WTC11 (cell line): ENCODE measurements at regions not wholly inside any gene's neighbourhood (a gene's known extent, or its start where the extent isn't known, plus 50 kb on each side); places are given as distances from the start of the nearest gene placed in this dataset.

Experiments used
- JUN ChIP-seq: sonication (generic); formaldehyde crosslinking; IDR thresholded peaks from 2 replicates; pipeline ENCODE4 v1.8.0; 2023; ENCODE audit warnings: mild to moderate bottlenecking, missing genetic modification reagents
- NFATC4 ChIP-seq: fragments of 250-450 bp; sonication (Bioruptor Pico); IDR thresholded peaks from 2 replicates; pipeline ENCODE4 v1.9.0; 2021; ENCODE audit warnings: mild to moderate bottlenecking
- NR1H2 ChIP-seq: sonication (generic); formaldehyde crosslinking; IDR thresholded peaks from 2 replicates; pipeline ENCODE4 v1.9.0; 2021; ENCODE audit warnings: mild to moderate bottlenecking, moderate library complexity, missing genetic modification reagents
- NR3C1 ChIP-seq: sonication (generic); formaldehyde crosslinking; conservative IDR thresholded peaks from 2 replicates; pipeline ENCODE4 v1.8.1; 2023; ENCODE audit warnings: low read depth, mild to moderate bottlenecking, missing genetic modification reagents
- SMAD4 ChIP-seq: sonication (generic); formaldehyde crosslinking; IDR thresholded peaks from 2 replicates; pipeline ENCODE4 v1.8.0; 2022; ENCODE audit warnings: mild to moderate bottlenecking, missing genetic modification reagents
- SP1 ChIP-seq: sonication (generic); formaldehyde crosslinking; conservative IDR thresholded peaks from 2 replicates; pipeline ENCODE4 v1.8.1; 2022; ENCODE audit warnings: missing genetic modification reagents
- ZBTB43 ChIP-seq: sonication (generic); formaldehyde crosslinking; IDR thresholded peaks from 2 replicates; pipeline ENCODE4 v1.8.1; 2023; ENCODE audit warnings: mild to moderate bottlenecking, missing genetic modification reagents
- ZNF263 ChIP-seq: sonication (generic); formaldehyde crosslinking; IDR thresholded peaks from 2 replicates; pipeline ENCODE4 v1.8.1; 2022; ENCODE audit warnings: low read depth, mild to moderate bottlenecking, moderate library complexity, missing genetic modification reagents
- TF ChIP-seq, protein P1 (sequence below): sonication (generic); formaldehyde crosslinking; IDR thresholded peaks from 2 replicates; pipeline ENCODE4 v1.8.1; 2022; ENCODE audit warnings: low read depth, missing genetic modification reagents, borderline replicate concordance
- TF ChIP-seq, protein P2 (sequence below): fragments of 200-600 bp; IDR thresholded peaks from 2 replicates; pipeline ENCODE4 v1.8.0; 2022; ENCODE audit warnings: antibody characterized with exemption
- TF ChIP-seq, protein P3 (sequence below): sonication (generic); formaldehyde crosslinking; IDR thresholded peaks from 2 replicates; pipeline ENCODE4 v1.8.1; 2022; ENCODE audit warnings: missing genetic modification reagents, borderline replicate concordance
- TF ChIP-seq, protein P4 (sequence below): sonication (generic); formaldehyde crosslinking; IDR thresholded peaks from 2 replicates; pipeline ENCODE4 v1.8.1; 2023; ENCODE audit warnings: mild to moderate bottlenecking, missing genetic modification reagents, moderate library complexity

DNA sequence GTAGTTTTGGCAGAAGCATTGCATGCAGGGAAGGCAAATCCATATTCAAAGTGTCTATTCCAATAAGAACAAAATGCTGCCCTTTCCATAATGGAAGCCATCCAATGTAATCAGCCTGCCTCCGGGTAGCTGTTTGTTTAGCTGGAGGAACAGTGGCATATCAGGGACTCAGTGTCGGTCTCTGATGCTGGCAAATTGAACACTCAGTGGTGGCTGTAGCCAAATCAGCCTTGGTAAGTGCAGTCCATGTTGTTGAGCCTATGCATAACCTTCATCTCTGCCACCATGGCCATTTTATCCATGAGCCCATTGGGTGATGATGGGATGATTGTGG is 147.8 kb upstream of the MAX start:
- TF ChIP-seq, protein P1, sequence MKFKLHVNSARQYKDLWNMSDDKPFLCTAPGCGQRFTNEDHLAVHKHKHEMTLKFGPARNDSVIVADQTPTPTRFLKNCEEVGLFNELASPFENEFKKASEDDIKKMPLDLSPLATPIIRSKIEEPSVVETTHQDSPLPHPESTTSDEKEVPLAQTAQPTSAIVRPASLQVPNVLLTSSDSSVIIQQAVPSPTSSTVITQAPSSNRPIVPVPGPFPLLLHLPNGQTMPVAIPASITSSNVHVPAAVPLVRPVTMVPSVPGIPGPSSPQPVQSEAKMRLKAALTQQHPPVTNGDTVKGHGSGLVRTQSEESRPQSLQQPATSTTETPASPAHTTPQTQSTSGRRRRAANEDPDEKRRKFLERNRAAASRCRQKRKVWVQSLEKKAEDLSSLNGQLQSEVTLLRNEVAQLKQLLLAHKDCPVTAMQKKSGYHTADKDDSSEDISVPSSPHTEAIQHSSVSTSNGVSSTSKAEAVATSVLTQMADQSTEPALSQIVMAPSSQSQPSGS (CRISPR knock-in tag) = no peak
- TF ChIP-seq ZNF263 (CRISPR knock-in tag) (no peak), NFATC4 (CRISPR knock-in tag) (no peak), JUN (CRISPR knock-in tag) (no peak), ZBTB43 (CRISPR knock-in tag) (no peak), SMAD4 (CRISPR knock-in tag) (no peak), NR3C1 (CRISPR knock-in tag) (no peak), SP1 (CRISPR knock-in tag) (no peak), NR1H2 (no peak)
- TF ChIP-seq, protein P2, sequence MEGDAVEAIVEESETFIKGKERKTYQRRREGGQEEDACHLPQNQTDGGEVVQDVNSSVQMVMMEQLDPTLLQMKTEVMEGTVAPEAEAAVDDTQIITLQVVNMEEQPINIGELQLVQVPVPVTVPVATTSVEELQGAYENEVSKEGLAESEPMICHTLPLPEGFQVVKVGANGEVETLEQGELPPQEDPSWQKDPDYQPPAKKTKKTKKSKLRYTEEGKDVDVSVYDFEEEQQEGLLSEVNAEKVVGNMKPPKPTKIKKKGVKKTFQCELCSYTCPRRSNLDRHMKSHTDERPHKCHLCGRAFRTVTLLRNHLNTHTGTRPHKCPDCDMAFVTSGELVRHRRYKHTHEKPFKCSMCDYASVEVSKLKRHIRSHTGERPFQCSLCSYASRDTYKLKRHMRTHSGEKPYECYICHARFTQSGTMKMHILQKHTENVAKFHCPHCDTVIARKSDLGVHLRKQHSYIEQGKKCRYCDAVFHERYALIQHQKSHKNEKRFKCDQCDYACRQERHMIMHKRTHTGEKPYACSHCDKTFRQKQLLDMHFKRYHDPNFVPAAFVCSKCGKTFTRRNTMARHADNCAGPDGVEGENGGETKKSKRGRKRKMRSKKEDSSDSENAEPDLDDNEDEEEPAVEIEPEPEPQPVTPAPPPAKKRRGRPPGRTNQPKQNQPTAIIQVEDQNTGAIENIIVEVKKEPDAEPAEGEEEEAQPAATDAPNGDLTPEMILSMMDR = no peak
- TF ChIP-seq, protein P3, sequence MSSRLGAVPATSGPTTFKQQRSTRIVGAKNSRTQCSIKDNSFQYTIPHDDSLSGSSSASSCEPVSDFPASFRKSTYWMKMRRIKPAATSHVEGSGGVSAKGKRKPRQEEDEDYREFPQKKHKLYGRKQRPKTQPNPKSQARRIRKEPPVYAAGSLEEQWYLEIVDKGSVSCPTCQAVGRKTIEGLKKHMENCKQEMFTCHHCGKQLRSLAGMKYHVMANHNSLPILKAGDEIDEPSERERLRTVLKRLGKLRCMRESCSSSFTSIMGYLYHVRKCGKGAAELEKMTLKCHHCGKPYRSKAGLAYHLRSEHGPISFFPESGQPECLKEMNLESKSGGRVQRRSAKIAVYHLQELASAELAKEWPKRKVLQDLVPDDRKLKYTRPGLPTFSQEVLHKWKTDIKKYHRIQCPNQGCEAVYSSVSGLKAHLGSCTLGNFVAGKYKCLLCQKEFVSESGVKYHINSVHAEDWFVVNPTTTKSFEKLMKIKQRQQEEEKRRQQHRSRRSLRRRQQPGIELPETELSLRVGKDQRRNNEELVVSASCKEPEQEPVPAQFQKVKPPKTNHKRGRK (CRISPR knock-in tag) = no peak
- TF ChIP-seq, protein P4, sequence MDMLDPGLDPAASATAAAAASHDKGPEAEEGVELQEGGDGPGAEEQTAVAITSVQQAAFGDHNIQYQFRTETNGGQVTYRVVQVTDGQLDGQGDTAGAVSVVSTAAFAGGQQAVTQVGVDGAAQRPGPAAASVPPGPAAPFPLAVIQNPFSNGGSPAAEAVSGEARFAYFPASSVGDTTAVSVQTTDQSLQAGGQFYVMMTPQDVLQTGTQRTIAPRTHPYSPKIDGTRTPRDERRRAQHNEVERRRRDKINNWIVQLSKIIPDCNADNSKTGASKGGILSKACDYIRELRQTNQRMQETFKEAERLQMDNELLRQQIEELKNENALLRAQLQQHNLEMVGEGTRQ (CRISPR knock-in tag) = no peak
